HG02798 (cell line): ENCODE measurements at regions not wholly inside any gene's neighbourhood (a gene's known extent, or its start where the extent isn't known, plus 50 kb on each side); places are given as distances from the start of the nearest gene placed in this dataset.

ENCODE experiments used
- ATAC-seq: cut with Tn5 transposase; IDR thresholded peaks from one replicate; pipeline ENCODE4 v1.9.1; 2021; ENCODE audit warnings: mild to moderate bottlenecking; ENCODE audit not compliant: unreplicated experiment, poor library complexity

GRCh38 chr12:13573698-13574321 lies 377.3 kb downstream of the EMP1 start:
- ATAC-seq, result no peak

GRCh38 chr12:13571035-13571434 lies 374.5 kb downstream of the EMP1 start:
- no peak for ATAC-seq

GRCh38 chr12:13570005-13570694 lies 373.6 kb downstream of the EMP1 start:
- no peak for ATAC-seq

- ATAC-seq, result no peak
Measured at GRCh38 chr12:13566292-13566691, 369.8 kb downstream of the EMP1 start.

- no peak for ATAC-seq
Measured at GRCh38 chr12:13564266-13564810, 367.8 kb downstream of the EMP1 start.

GRCh38 chr12:13563743-13564125 lies 367.2 kb downstream of the EMP1 start:
- ATAC-seq, result no peak

- no peak for ATAC-seq
Measured at GRCh38 chr12:13562915-13563742, 366.6 kb downstream of the EMP1 start.

GRCh38 chr12:13561923-13562322 lies 365.4 kb downstream of the EMP1 start:
- ATAC-seq, result no peak

GRCh38 chr12:13559318-13559978 lies 362.9 kb downstream of the EMP1 start:
- no peak for ATAC-seq

- no peak for ATAC-seq
Measured at GRCh38 chr12:13552830-13553229, 356.3 kb downstream of the EMP1 start.

GRCh38 chr12:13547283-13547682 lies 350.8 kb downstream of the EMP1 start:
- no peak for ATAC-seq

GRCh38 chr12:13546231-13546630 lies 349.7 kb downstream of the EMP1 start:
- no peak for ATAC-seq

- no peak for ATAC-seq
Measured at GRCh38 chr12:13539051-13539450, 342.5 kb downstream of the EMP1 start.

GRCh38 chr12:13538136-13538535 lies 341.6 kb downstream of the EMP1 start:
- ATAC-seq, result no peak

- ATAC-seq, result no peak
Measured at GRCh38 chr12:13537623-13538022, 341.1 kb downstream of the EMP1 start.

- peak; percentile 93 for ATAC-seq
Measured at GRCh38 chr12:13536219-13536910, 339.8 kb downstream of the EMP1 start.

- ATAC-seq, result no peak
Measured at GRCh38 chr12:13534645-13535398, 338.3 kb downstream of the EMP1 start.

GRCh38 chr12:13534242-13534641 lies 337.7 kb downstream of the EMP1 start:
- no peak for ATAC-seq

- ATAC-seq, result no peak
Measured at GRCh38 chr12:13530966-13531365, 334.4 kb downstream of the EMP1 start.
